ENCODE measurements at regions not wholly inside any gene's neighbourhood (a gene's known extent, or its start where the extent isn't known, plus 50 kb on each side); places are given as distances from the start of the nearest gene placed in this dataset.
"Not testable (repeated sequence)": the region's sequence is repeated elsewhere in the genome, so short reads cannot be mapped to it uniquely, and the experiment has no call there.

GRCh38 chr13:44817131-44817671, 172.1 kb downstream of the NUFIP1 start:
- DNase-seq (ENCODE audit: low spot score) = no peak
- intact Hi-C loops (cut with DNase I) = no loop called here

- intact Hi-C loops (cut with DNase I) = no loop called here
- no peak for DNase-seq (ENCODE audit: low spot score)
Measured at GRCh38 chr13:44816701-44817100, 172.6 kb downstream of the NUFIP1 start.

GRCh38 chr13:44815623-44816022, 173.6 kb downstream of the NUFIP1 start:
- intact Hi-C loops (cut with DNase I) = no loop called here
- DNase-seq (ENCODE audit: low spot score) = no peak

GRCh38 chr13:44814836-44815235, 174.4 kb downstream of the NUFIP1 start:
- no peak for DNase-seq (ENCODE audit: low spot score)
- intact Hi-C loops (cut with DNase I) = no loop called here

GRCh38 chr13:44814161-44814560, 175.1 kb downstream of the NUFIP1 start:
- intact Hi-C loops (cut with DNase I) = no loop called here
- no peak for DNase-seq (ENCODE audit: low spot score)

GRCh38 chr13:44812818-44813217, 176.5 kb downstream of the NUFIP1 start:
- intact Hi-C loops (cut with DNase I) = no loop called here
- no peak for DNase-seq (ENCODE audit: low spot score)

- DNase-seq (ENCODE audit: low spot score) = no peak
- intact Hi-C loops (cut with DNase I) = no loop called here
Measured at GRCh38 chr13:44810061-44810840, 179.0 kb downstream of the NUFIP1 start.

- intact Hi-C loops (cut with DNase I) = no loop called here
- no peak for DNase-seq (ENCODE audit: low spot score)
Measured at GRCh38 chr13:44809190-44809589, 180.1 kb downstream of the NUFIP1 start.

- no peak for DNase-seq (ENCODE audit: low spot score)
- intact Hi-C loops (cut with DNase I) = no loop called here
Measured at GRCh38 chr13:44808185-44808584, 181.1 kb downstream of the NUFIP1 start.

GRCh38 chr13:44807449-44808034, 181.7 kb downstream of the NUFIP1 start:
- intact Hi-C loops (cut with DNase I) = no loop called here
- no peak for DNase-seq (ENCODE audit: low spot score)

- DNase-seq (ENCODE audit: low spot score) = no peak
- intact Hi-C loops (cut with DNase I) = no loop called here
Measured at GRCh38 chr13:44806826-44807225, 182.4 kb downstream of the NUFIP1 start.

- DNase-seq (ENCODE audit: low spot score) = no peak
- intact Hi-C loops (cut with DNase I) = no loop called here
Measured at GRCh38 chr13:44805585-44805984, 183.7 kb downstream of the NUFIP1 start.

- intact Hi-C loops (cut with DNase I) = no loop called here
- no peak for DNase-seq (ENCODE audit: low spot score)
Measured at GRCh38 chr13:44803390-44803789, 185.9 kb downstream of the NUFIP1 start.

GRCh38 chr13:44802491-44802890, 186.8 kb downstream of the NUFIP1 start:
- intact Hi-C loops (cut with DNase I) = no loop called here
- DNase-seq (ENCODE audit: low spot score) = no peak

- intact Hi-C loops (cut with DNase I) = no loop called here
- no peak for DNase-seq (ENCODE audit: low spot score)
Measured at GRCh38 chr13:44801990-44802389, 187.3 kb downstream of the NUFIP1 start.

GRCh38 chr13:44800626-44801025, 188.6 kb downstream of the NUFIP1 start:
- intact Hi-C loops (cut with DNase I) = no loop called here
- no peak for DNase-seq (ENCODE audit: low spot score)

- DNase-seq (ENCODE audit: low spot score) = no peak
- intact Hi-C loops (cut with DNase I) = no loop called here
Measured at GRCh38 chr13:44797685-44798084, 191.6 kb downstream of the NUFIP1 start.

- no peak for DNase-seq (ENCODE audit: low spot score)
- intact Hi-C loops (cut with DNase I) = no loop called here
Measured at GRCh38 chr13:44796597-44797490, 192.4 kb downstream of the NUFIP1 start.

GRCh38 chr13:44796039-44796438, 193.2 kb downstream of the NUFIP1 start:
- intact Hi-C loops (cut with DNase I) = not testable (repeated sequence)

GRCh38 chr13:44795176-44795575, 194.1 kb downstream of the NUFIP1 start:
- DNase-seq (ENCODE audit: low spot score) = no peak
- intact Hi-C loops (cut with DNase I) = no loop called here

More at GRCh38 chr13:44796039-44796438, 193.2 kb downstream of the NUFIP1 start:
- not testable (repeated sequence) for DNase-seq (ENCODE audit: low spot score)
